ENCODE measurements at regions not wholly inside any gene's neighbourhood (a gene's known extent, or its start where the extent isn't known, plus 50 kb on each side); places are given as distances from the start of the nearest gene placed in this dataset.

GRCh38 chr12:90828621-90829020 is 126.4 kb downstream of the CCER1 start:
- no peak for TF ChIP-seq CTCF (IDR thresholded peaks at IDR 0.05)

GRCh38 chr12:90827567-90827966 is 127.4 kb downstream of the CCER1 start:
- no peak for TF ChIP-seq CTCF (IDR thresholded peaks at IDR 0.05)

- no peak for TF ChIP-seq CTCF (IDR thresholded peaks at IDR 0.05)
Observed at GRCh38 chr12:90826036-90826435, 128.9 kb downstream of the CCER1 start.

- no peak for TF ChIP-seq CTCF (IDR thresholded peaks at IDR 0.05)
Observed at GRCh38 chr12:90823859-90824258, 131.1 kb downstream of the CCER1 start.

GRCh38 chr12:90819709-90820108 is 135.3 kb downstream of the CCER1 start:
- no peak for TF ChIP-seq CTCF (IDR thresholded peaks at IDR 0.05)

- no peak for TF ChIP-seq CTCF (IDR thresholded peaks at IDR 0.05)
Observed at GRCh38 chr12:90816353-90817089, 138.5 kb downstream of the CCER1 start.

- no peak for TF ChIP-seq CTCF (IDR thresholded peaks at IDR 0.05)
Observed at GRCh38 chr12:90809940-90810339, 145.0 kb downstream of the CCER1 start.

GRCh38 chr12:90808568-90808967 is 146.4 kb downstream of the CCER1 start:
- no peak for TF ChIP-seq CTCF (IDR thresholded peaks at IDR 0.05)

All from LNCAP (cell line).